ENCODE measurements at regions not wholly inside any gene's neighbourhood (a gene's known extent, or its start where the extent isn't known, plus 50 kb on each side); places are given as distances from the start of the nearest gene placed in this dataset.
A peak's percentile ranks its signal among the peaks of the same experiment; 100 is the strongest.

DNA sequence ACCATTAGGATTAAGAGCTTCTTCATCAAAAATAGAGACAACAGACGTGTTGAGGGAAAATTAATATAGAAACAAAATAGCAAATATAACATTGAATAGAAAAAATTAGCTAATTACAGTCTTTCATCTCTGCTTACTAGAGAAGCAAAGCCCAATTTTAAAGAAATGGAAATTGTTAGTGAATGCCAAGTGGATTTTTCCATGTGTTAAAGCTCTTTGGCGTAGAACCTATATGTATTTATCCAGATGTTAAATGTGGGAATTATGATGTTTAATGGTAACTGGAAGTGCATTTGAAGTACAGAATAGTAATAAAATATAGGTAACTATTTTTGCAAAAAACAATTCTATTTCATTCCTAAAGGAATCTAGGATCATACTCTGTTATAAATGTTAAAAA, 212.0 kb upstream of the COL3A1 start:
- Mint-ChIP-seq H3K27ac (no peak overlapping the region), H3K36me3 (ENCODE audit: insufficient read depth) (no peaks in the 10 kb centered on the region), H3K4me3 (ENCODE audit: low read depth) (no peak overlapping the region), H3K27me3 (no peaks in the 10 kb centered on the region), H3K4me1 (ENCODE audit: low read depth) (no peaks in the 10 kb centered on the region), H3K9me3 (ENCODE audit: low read depth) (no peaks in the 10 kb centered on the region)
- DNase-seq (ENCODE audit: low spot score, unreplicated experiment): no peak
- TF ChIP-seq, protein P1, sequence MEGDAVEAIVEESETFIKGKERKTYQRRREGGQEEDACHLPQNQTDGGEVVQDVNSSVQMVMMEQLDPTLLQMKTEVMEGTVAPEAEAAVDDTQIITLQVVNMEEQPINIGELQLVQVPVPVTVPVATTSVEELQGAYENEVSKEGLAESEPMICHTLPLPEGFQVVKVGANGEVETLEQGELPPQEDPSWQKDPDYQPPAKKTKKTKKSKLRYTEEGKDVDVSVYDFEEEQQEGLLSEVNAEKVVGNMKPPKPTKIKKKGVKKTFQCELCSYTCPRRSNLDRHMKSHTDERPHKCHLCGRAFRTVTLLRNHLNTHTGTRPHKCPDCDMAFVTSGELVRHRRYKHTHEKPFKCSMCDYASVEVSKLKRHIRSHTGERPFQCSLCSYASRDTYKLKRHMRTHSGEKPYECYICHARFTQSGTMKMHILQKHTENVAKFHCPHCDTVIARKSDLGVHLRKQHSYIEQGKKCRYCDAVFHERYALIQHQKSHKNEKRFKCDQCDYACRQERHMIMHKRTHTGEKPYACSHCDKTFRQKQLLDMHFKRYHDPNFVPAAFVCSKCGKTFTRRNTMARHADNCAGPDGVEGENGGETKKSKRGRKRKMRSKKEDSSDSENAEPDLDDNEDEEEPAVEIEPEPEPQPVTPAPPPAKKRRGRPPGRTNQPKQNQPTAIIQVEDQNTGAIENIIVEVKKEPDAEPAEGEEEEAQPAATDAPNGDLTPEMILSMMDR (IDR thresholded peaks at IDR 0.05; ENCODE audit: unreplicated experiment): no peak

GRCh38 chr2:188765522-188766470, 208.4 kb upstream of the COL3A1 start:
- DNase-seq (ENCODE audit: low spot score, unreplicated experiment): no peak
- no peaks in the 10 kb centered on the region for H3K36me3 Mint-ChIP-seq (ENCODE audit: insufficient read depth)
- H3K9me3 Mint-ChIP-seq (ENCODE audit: low read depth): no peaks in the 10 kb centered on the region
- H3K27ac Mint-ChIP-seq: no peak overlapping the region
- no peaks in the 10 kb centered on the region for H3K4me1 Mint-ChIP-seq (ENCODE audit: low read depth)
- no peak overlapping the region for H3K4me3 Mint-ChIP-seq (ENCODE audit: low read depth)
- TF ChIP-seq, protein P1 (IDR thresholded peaks at IDR 0.05; ENCODE audit: unreplicated experiment): peak; percentile 46
- H3K27me3 Mint-ChIP-seq: no peaks in the 10 kb centered on the region

- no peaks in the 10 kb centered on the region for H3K4me1 Mint-ChIP-seq (ENCODE audit: low read depth)
- H3K4me3 Mint-ChIP-seq (ENCODE audit: low read depth): no peak overlapping the region
- TF ChIP-seq, protein P1 (IDR thresholded peaks at IDR 0.05; ENCODE audit: unreplicated experiment): no peak
- no peaks in the 10 kb centered on the region for H3K9me3 Mint-ChIP-seq (ENCODE audit: low read depth)
- no peak overlapping the region for H3K27ac Mint-ChIP-seq
- no peak for DNase-seq (ENCODE audit: low spot score, unreplicated experiment)
- no peaks in the 10 kb centered on the region for H3K36me3 Mint-ChIP-seq (ENCODE audit: insufficient read depth)
- no peaks in the 10 kb centered on the region for H3K27me3 Mint-ChIP-seq
Observed at GRCh38 chr2:188766471-188766856, 207.7 kb upstream of the COL3A1 start.

- Mint-ChIP-seq H3K36me3 (ENCODE audit: insufficient read depth) (no peaks in the 10 kb centered on the region), H3K27ac (no peak overlapping the region), H3K4me3 (ENCODE audit: low read depth) (no peak overlapping the region), H3K27me3 (no peaks in the 10 kb centered on the region), H3K9me3 (ENCODE audit: low read depth) (no peaks in the 10 kb centered on the region), H3K4me1 (ENCODE audit: low read depth) (no peaks in the 10 kb centered on the region)
- TF ChIP-seq, protein P1 (IDR thresholded peaks at IDR 0.05; ENCODE audit: unreplicated experiment): no peak
- no peak for DNase-seq (ENCODE audit: low spot score, unreplicated experiment)
Observed at GRCh38 chr2:188767176-188767575, 207.0 kb upstream of the COL3A1 start.

GRCh38 chr2:188770296-188770695, 203.9 kb upstream of the COL3A1 start:
- no peak overlapping the region for H3K4me3 Mint-ChIP-seq (ENCODE audit: low read depth)
- H3K27ac Mint-ChIP-seq: no peak overlapping the region
- no peaks in the 10 kb centered on the region for H3K36me3 Mint-ChIP-seq (ENCODE audit: insufficient read depth)
- H3K9me3 Mint-ChIP-seq (ENCODE audit: low read depth): no peaks in the 10 kb centered on the region
- DNase-seq (ENCODE audit: low spot score, unreplicated experiment): no peak
- H3K27me3 Mint-ChIP-seq: no peaks in the 10 kb centered on the region
- H3K4me1 Mint-ChIP-seq (ENCODE audit: low read depth): no peaks in the 10 kb centered on the region
- TF ChIP-seq, protein P1 (IDR thresholded peaks at IDR 0.05; ENCODE audit: unreplicated experiment): no peak

All from progenitor cell of endocrine pancreas (in vitro differentiated cells).